ENCODE measurements at regions not wholly inside any gene's neighbourhood (a gene's known extent, or its start where the extent isn't known, plus 50 kb on each side); places are given as distances from the start of the nearest gene placed in this dataset.
"Not testable (repeated sequence)": the region's sequence is repeated elsewhere in the genome, so short reads cannot be mapped to it uniquely, and the experiment has no call there.

DNA sequence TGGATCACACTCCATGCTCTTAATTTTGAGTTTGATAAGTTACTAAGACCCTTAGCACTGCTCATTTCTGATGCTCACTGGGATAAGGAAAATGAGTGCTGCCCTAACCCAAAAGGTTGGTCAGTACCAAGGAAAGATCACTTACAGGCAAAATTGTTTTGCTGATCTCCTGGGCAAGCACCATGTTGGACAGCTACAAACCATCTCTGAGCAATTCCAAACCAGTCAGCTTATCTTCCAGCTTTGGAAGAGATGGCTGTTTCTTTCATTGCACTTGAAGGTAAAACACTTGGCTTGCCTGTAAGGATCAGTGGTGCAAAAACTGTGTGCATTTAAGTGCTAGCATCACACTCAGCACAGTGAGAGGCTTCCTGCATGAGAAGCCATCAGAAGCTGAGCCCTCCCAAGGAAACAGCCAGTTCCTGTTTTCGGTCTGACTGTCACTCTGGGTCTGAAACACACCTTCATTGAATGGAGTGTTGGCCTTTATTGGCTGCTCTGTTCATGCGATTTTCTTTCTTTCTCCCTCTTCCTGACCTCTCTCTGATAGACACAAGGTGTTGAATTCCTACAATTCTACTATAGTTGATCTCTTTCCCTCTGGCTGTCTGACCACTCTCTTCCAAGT is 126.4 kb upstream of the GHITM start:
- no peak for DNase-seq (ENCODE audit: low spot score)
- intact Hi-C loops (cut with DNase I): no loop called here

DNA sequence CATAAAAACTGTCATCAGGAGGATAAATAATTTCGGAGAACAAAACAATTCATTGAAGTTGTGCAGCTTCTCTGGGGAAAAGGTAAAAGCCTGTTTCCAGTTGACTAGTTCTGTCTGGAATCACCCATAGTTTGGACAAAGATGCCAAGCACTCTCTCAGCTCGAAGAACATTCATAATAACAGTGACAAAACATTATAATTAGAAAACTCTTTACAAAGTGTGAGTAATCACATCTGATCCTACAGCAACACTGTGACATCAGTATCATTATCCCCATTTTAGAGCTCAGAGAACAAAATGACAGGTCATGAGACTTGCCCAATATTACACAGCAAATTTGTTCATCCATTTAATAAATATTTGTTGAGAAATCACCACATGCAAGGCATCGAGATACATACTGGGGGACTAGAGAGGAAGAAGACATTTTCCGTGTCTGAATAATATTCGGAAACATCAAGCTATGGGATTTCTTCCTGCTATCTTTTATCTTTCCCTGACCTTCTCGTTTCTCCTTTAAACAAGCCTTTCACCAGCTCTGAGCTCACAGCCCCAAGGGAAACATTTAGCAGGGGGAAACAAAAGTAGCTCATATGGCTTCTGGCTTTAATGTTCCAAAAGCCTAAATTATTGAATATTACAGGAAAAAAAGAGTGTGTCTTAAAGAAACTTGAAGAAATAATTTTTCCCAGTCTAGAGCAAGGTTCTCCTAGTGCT is 123.3 kb upstream of the GHITM start:
- DNase-seq (ENCODE audit: low spot score): no peak
- intact Hi-C loops (cut with DNase I): no loop called here

DNA sequence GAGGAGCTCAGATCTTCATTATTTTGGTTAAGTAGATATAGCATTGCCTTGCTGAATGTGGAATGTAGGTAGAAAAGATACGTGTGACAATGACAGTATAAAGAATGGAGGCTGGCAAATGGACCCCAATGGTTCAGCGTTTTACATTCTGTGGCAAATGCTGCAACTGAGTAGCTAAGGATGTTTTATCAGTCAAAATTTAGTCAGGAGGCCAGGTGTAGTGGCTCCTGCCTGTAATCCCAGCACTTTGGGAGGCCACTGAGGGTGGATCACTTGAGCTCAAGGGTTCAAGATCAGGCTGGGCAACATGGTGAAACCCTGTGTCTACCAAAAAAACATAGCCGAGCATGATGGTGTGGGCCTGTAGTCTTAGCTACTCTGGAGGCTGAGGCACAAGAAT is 120.5 kb upstream of the GHITM start:
- no peak for DNase-seq (ENCODE audit: low spot score)
- intact Hi-C loops (cut with DNase I): no loop called here

DNA sequence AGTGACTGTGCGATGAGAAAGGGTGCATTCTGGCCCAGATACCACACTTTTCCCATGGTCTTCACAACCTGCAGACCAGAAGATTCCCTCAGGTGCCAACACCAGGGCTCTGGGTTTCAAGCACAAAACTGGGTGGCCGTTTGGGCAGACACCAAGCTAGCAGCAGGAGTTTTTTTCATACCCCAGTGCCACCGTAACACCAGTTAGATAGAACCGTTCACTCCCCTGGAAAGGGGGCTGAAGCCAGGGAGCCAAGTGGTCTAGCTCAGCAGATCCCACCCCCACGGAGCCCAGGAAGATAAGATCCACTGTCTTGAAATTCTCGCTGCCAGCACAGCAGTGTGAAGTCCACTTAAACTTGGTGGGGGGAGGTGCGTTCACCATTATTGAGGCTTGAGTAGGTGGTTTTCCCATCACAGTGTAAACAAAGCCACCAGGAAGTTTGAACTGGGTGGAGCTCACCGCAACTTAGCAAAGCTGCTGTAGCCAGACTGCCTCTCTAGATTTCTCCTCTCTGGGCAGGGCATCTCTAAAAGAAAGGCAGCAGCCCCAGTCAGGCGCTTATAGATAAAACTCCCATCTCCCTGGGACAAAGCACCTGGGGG is 119.4 kb upstream of the GHITM start:
- not testable (repeated sequence) for DNase-seq (ENCODE audit: low spot score)
- intact Hi-C loops (cut with DNase I): loop anchor here in 1 of 2 donors (10.0 kb wide), 1 partner anchor 1485 kb away; no protein-coding TSS in a partner anchor

DNA sequence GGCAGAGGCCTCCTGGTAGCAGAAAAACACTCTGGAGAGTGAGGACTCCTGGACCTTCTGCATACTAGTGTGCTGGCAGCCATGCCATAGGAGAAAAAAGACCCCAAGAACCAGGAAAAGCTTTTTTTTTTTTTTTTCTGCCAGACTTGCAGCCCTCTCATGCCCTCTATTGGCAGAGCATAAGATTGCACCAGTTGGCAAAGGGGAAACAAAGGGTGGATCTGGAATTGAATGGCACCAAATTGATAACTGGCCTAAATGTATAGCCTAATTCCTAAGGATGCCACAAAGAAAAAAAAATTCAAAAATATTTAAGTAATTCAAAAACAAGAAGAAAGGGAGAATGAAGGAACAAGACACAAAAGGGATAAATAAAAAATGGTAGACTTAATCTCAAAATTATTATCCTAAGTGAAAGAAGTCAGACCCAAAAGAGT is 112.5 kb upstream of the GHITM start:
- intact Hi-C loops (cut with DNase I): loop anchor here in 1 of 2 donors (10.0 kb wide), 1 partner anchor 1478 kb away; no protein-coding TSS in a partner anchor
- DNase-seq (ENCODE audit: low spot score): no peak

DNA sequence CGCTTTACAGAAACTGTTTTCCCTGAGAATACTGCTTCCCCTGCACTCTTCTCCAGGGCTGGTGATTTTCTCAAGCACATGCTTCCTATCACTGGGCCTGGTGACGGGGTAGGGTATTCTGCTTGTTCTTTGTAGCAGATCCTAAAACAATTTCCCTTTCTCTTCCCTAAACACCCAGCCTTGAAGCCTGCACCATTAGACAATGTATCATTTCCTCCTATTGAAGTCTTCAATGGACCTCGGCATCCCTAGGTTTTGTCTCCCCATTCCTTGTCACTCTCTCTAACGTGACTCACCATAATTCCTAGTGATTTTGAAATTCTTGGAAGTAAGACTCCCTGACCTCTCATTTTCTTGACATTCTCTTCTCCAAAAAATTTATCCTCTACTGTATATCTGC is 109.5 kb upstream of the GHITM start:
- intact Hi-C loops (cut with DNase I): loop anchor here in 1 of 2 donors (10.0 kb wide), 1 partner anchor 1475 kb away; no protein-coding TSS in a partner anchor

DNA sequence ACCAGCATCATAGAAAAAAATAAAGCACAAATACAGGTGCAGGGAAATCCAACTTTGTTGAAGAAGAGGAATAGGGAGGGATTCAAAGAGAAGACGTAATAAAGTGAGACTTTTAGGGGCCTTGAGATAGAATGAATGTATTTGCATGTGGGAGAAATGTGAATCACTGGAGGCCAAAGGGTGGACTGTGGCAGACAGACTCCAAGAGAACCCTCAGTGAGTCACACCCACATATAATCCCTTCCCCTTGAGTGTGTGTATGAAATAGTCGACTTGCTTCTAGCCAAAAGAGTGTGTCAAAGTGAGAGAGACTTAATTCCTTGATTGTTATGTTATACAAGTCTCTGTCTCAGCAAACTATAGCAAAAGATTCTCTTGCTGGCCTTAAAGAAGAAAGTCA is 101.3 kb upstream of the GHITM start:
- intact Hi-C loops (cut with DNase I): no loop called here
- DNase-seq (ENCODE audit: low spot score): no peak

More for the DNA sequence above, 109.5 kb upstream of the GHITM start:
- DNase-seq (ENCODE audit: low spot score): no peak

DNA sequence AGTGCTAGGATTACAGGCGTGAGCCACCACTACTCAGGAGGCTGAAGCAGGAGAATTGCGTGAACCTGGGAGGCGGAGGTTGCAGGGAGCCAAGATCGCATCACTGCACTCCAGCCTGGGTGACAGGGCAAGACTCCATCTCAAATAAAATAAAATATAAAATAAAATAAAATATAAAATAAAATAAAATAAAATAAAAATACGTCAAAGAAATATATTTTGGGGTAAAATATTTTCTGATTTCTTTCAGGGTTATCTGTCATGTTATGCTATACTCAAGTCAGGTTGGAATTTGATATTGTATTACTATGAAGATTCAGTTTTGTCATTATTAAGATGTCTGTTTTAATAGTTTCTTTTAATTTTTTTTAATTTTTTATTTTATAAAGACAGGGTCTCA is 99.4 kb upstream of the GHITM start:
- intact Hi-C loops (cut with DNase I): no loop called here

DNA sequence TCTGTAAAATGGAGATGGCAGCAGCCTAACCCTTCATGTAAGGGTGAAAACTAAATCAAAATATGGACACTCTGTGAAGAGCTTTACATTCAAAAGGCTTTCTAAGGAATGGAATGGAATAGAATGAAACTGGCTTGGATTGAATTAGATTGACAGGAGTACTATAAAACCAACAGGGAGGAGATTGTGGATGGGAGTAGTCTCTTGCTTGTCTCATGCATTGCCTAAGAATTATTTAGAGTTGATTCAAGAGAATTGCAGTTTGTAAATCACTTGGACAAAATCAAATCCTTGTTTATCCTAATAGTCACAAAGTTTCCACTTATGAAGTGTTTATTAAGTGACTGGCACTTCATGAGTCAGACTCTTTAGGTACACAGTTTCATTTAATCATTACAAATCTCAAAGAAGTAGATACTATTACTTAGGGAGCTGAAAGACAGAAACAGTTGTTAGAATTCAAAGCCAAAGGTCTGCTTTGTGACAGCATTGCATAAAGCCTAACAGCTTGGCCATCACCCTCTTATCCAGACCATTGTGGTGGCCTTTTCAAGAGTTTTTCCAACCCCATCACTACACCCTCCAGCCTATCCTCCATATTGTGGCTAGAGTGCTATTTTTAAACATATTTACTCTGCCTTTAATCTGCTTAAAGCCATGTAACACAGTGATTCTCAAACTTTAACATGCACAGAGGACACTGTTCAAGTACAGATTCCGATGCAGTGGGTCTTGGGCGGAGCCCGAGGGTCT is 91.9 kb upstream of the GHITM start:
- DNase-seq (ENCODE audit: low spot score): no peak
- intact Hi-C loops (cut with DNase I): no loop called here

More for the DNA sequence above, 99.4 kb upstream of the GHITM start:
- DNase-seq (ENCODE audit: low spot score): no peak

DNA sequence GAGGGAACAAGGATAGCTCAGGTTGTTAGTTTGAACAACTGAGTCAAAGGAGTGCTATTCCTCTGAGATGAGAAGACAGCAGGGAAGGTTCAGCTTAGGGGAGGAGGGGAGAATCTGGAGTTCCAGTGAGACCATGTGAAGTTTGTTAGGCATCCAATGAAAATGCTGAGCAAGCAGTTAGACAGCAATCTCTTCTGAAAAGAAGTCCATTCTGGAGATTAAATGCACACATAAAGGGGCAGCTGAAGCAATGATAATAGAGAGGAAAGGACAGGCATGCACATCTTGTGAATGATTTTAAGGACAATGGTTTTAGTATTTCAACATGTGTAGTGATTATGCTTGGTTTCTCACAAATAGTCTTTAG is 89.7 kb upstream of the GHITM start:
- intact Hi-C loops (cut with DNase I): no loop called here
- no peak for DNase-seq (ENCODE audit: low spot score)

DNA sequence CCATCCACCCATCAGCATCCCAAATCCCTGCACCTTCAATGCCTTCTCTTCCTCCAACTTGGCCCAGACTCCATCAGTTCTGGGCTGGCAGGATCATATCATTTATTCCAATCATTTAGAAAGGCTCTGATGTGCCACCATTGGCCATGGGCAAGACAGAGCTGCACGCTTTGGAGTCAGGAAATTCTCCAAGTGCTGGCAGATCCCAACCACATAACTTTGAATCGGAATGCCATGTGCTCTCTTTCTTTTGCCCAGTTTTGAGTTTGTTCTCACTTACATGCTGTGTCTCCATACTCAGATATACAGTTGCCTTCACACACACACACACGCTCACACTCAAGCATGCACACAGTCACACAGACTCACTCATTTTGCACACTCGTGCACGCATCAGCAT is 85.7 kb upstream of the GHITM start:
- intact Hi-C loops (cut with DNase I): no loop called here
- no peak for DNase-seq (ENCODE audit: low spot score)

DNA sequence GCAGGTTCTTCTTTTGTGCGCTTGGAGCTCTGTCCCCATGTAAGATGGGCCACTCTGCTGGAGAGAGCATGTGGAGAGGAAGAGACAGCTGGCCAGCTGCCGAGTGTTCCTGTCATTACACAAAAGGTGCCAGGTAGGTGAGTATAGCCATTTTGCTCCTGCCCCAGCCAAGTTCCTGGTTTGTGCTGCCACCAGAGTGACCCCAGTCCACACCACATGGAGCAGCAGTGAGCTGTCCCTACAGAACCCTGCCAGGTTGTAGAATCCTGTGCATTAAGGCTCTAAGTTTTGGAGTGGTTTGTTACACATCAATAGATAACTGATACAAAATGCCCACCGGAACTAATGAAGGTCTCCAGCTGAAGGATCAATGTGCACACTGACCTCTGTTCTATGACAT is 84.6 kb upstream of the GHITM start:
- DNase-seq (ENCODE audit: low spot score): no peak
- intact Hi-C loops (cut with DNase I): no loop called here

DNA sequence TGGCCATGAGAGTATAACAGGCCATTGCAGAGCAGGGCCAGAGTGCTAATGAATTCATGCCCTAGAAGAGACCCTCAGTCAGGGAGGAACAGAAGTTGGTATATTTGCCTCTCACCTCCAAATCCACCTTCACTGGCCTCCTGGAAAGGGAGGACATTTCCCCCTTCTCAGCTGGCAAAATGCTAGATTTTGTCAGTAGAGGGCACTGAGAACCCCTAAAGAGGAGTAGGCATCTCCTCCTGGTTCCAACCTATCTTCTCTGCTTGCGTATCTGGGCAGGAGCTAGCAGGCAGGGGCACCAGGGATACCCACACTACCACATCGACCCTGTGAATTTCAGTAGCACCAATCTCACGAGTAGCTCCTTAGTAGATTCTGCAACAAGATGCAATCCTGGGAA is 79.8 kb upstream of the GHITM start:
- no peak for DNase-seq (ENCODE audit: low spot score)
- intact Hi-C loops (cut with DNase I): no loop called here

DNA sequence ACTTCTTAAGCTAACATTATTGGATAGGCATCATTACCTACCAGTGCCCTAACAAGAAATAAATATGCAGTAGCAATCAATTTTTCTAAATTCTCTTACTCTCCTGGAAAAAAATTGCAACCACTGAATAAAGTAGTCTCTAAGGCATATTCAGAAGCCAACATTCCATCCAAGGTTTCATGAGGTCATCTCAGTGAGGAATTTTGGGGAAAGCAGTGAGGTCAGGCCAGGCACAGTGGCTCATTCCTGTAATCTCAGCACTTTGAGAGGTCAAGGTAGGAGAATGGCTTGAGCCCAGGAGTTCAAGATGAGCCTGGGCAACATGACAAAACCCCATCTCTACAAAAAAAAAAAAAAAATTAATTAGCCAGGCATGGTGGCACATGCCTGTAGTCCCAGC is 75.9 kb upstream of the GHITM start:
- DNase-seq (ENCODE audit: low spot score): no peak
- intact Hi-C loops (cut with DNase I): no loop called here

DNA sequence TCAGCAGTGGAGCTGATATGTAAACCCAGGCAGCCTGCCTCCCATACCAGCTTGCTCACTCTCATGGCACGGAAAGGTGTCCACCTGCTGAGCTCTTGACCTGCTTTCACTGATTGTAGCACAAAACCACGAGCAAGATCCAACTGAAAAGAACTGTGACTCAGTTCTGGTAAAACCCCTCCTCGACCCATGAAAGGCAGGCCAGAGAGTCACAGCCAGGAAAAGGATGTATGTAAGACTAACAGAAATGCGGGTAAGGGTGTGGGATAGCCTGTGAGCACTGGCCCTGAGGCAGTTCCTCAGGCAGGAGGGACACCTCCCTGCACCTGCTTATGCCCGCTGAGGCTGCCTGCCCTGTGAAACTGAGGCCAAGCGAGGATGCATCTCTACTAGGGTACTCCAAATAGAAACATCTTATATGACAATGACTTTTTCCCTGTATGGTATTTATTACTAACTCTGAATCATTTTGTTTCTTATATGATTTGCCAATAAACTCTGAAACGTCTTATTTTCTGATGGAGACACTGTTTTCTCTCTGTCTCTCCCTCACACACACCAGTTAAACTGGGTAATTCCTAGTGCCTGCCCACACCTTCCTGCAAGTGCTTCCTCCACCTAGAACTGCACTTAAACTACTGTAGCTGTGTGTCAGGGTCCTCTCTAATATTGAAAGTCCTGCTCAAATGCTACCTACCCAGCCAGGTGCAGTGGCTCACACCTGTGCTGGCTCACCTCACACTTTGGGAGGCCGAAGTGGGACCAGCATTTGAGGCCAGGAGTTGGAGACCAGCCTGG is 73.3 kb upstream of the GHITM start:
- DNase-seq (ENCODE audit: low spot score): no peak
- intact Hi-C loops (cut with DNase I): no loop called here

DNA sequence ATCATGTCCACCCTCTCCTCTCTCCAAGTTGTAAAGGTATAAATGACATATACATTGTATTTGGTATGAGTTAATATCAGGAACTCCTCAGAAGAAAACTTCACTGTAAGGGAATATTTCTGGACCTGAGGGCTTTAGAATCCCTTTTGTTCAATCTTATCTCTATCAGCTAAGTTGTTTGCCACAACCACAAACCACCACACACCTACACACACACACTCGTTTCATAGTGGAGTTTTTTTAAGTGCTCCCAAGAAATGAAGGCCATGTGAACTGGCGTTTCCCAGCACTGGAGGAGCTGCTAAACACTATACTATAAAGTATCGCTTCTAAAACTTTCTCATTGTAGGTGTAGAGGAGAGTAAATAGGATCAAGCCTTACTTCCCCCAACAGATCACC is 64.8 kb upstream of the GHITM start:
- intact Hi-C loops (cut with DNase I): no loop called here
- DNase-seq (ENCODE audit: low spot score): no peak

DNA sequence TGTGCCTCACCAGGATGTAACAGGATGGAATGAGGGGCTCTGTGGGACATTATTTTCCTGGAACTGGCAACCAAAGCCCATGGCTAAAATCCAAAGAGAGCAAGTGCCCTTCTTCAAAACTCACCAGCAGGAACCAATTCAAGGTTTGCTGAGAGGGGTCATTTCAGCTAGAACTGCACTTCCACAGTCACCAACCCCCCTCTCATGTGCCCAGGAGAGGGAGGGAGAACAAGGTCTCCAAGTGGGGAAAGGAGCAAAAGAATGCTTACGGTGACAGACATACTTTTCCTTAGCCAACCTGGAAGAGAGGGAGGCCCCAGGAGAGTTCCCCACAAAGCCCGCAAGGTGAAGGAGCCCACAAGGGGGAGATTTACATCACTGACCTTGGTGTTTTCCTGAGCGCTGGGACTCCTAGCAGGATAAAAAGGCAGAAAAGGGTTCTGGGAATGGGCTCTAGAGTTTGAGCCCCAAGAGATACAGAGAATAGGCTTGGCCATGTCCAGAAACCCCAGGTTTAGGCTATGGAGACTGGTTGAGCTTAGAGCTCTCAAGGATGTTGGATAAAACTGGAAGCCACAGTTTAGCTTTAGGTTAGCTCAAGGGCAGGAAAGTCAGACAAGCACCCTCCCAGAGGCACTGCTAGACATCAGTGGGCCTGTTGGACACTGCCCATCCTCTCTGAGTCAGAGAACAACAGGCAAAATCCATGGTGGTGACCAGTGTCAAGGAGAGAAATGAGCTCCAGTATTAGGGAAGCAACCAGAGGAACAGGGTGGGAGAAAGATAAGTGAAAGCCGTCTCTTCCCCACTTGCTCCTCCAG is 63.9 kb upstream of the GHITM start:
- no peak for DNase-seq (ENCODE audit: low spot score)
- intact Hi-C loops (cut with DNase I): no loop called here

DNA sequence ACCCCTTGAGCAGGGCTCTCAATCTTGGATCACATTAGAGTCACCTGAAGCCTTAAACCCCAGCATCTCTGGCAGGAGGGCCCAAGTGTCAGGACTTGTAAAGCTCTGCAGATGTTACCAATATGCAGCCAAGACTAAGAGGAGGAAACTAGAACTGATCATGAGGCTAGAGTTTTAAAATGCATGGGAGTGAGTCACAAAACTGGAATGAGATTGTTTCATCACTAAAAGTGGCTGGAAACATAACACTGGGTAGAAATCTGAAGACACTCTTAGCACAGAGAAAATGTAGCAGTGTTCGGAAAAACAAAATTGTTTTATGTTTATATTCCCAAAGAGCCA is 63.3 kb upstream of the GHITM start:
- intact Hi-C loops (cut with DNase I): no loop called here
- no peak for DNase-seq (ENCODE audit: low spot score)

Data from posterior vena cava (tissue), 2 donors.